GM12892 (cell line): ENCODE measurements at regions not wholly inside any gene's neighbourhood (a gene's known extent, or its start where the extent isn't known, plus 50 kb on each side); places are given as distances from the start of the nearest gene placed in this dataset.

Experiments used
- POLR2A ChIP-seq: IDR thresholded peaks from 2 replicates; pipeline ENCODE4 v1.6.1; 2011; ENCODE audit warnings: low read depth, low read length, control low read depth
- POLR2AphosphoS5 ChIP-seq: IDR thresholded peaks from 2 replicates; pipeline ENCODE4 v1.6.1; 2011; ENCODE audit warnings: low read depth, low read length, control low read depth
- TAF1 ChIP-seq: IDR thresholded peaks from 2 replicates; pipeline ENCODE4 v1.6.1; 2011; ENCODE audit warnings: low read depth, mild to moderate bottlenecking, control low read depth, low read length, borderline replicate concordance

DNA sequence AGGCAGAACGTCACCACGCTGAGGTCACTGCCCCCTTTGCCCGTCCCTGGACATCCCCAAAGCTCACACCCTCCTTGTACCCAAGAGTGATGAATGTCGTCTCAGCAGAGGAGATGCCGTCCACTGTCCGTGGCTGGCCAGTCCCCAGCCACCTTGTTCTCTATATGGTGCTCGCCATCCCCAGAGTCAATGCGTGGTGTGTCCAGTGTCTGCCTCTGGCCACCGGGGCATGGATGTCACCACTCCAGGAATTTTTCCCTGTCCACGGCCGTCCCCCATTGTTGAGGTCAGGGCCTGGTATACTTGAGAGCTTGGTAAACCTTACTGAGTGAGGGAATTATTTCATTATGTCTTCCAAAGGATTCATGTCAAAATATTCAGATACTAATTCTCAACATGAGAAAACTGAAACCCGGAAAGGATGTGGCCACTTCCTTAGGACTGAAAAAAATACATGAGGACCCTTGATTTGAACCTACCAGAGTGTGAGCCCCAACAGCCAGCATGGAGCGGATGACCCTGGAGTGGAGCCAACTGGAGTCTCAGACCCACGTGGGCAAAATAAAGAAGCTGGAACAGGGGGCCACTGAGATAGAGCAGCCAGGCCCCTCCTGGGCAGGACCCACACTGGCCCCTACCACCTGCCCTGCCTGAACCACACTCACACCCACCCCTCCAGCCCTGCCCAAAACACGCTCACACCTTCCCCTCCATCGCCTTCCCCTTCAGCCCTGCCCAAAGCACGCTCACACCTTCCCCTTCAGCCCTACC, 376.4 kb downstream of the BRD1 start:
- no peak for TF ChIP-seq POLR2A
- TF ChIP-seq TAF1, result no peak
- no peak for TF ChIP-seq POLR2AphosphoS5
